H1 (cell line): ENCODE measurements at regions not wholly inside any gene's neighbourhood (a gene's known extent, or its start where the extent isn't known, plus 50 kb on each side); places are given as distances from the start of the nearest gene placed in this dataset.

Experiments used
- CTCF ChIA-PET: fragments of 300-600 bp; sonication (Branson Sonifier 250); formaldehyde crosslinking; loops from one replicate; lab custom pipeline; 2021; ENCODE audit not compliant: partially characterized antibody; lab: Charles Lee
- POLR2A ChIA-PET: fragments of 300-600 bp; sonication (Branson Sonifier 250); formaldehyde crosslinking; loops from one replicate; lab custom pipeline; 2021; ENCODE audit warnings: inconsistent platforms; ENCODE audit not compliant: partially characterized antibody; lab: Charles Lee
- DNase-seq, 2 experiments: peaks; one replicate each; pipeline versions ENCODE4 v3.0.0 to v3.0.0-alpha.2; 2010 to 2022; ENCODE audit warnings: low spot score in 2 of 2, low read depth in 1 of 2, mixed read lengths in 1 of 2
- FAIRE-seq: peaks from 2 replicates; lab custom pipeline; 2011; peaks lifted over from hg19 to GRCh38; lab: Jason Lieb, UNC
- H2AFZ ChIP-seq: 2 replicates; pipeline ENCODE4 v1.8.1; 2012; ENCODE audit warnings: low read length, inconsistent platforms
- H2AK5ac ChIP-seq: 2 replicates; pipeline ENCODE4 v1.6.1; 2013; ENCODE audit warnings: low read depth, low read length
- H2BK120ac ChIP-seq: replicated peaks from 2 replicates; pipeline ENCODE3; 2013; ENCODE audit warnings: low read depth, low read length, inconsistent platforms
- H2BK12ac ChIP-seq: 2 replicates; pipeline ENCODE4 v1.6.1; 2013; ENCODE audit warnings: low read depth, low read length
- H2BK15ac ChIP-seq: 2 replicates; pipeline ENCODE4 v1.6.1; 2013; ENCODE audit warnings: low read length
- H2BK20ac ChIP-seq: 2 replicates; pipeline ENCODE4 v1.6.1; 2013; ENCODE audit warnings: low read length
- H2BK5ac ChIP-seq: 2 replicates; pipeline ENCODE4 v1.6.1; 2013; ENCODE audit warnings: low read depth, low read length
- H3K14ac ChIP-seq: 2 replicates; pipeline ENCODE4 v1.6.1; 2013; ENCODE audit warnings: inconsistent platforms; ENCODE audit not compliant: insufficient read length
- H3K18ac ChIP-seq: 2 replicates; pipeline ENCODE4 v1.6.1; 2013; ENCODE audit warnings: low read length; ENCODE audit errors: extremely low read depth
- H3K23ac ChIP-seq: 2 replicates; pipeline ENCODE4 v1.6.1; 2013; ENCODE audit warnings: inconsistent platforms; ENCODE audit not compliant: insufficient read length
- H3K23me2 ChIP-seq: 2 replicates; pipeline ENCODE4 v1.6.1; 2013; ENCODE audit warnings: low read depth, low read length
- H3K27ac ChIP-seq: 2 replicates; pipeline ENCODE4 v1.6.1; 2011; ENCODE audit warnings: low read depth, low read length, inconsistent platforms
- H3K27me3 ChIP-seq, 4 experiments: replicated peaks in 1 of 4; 1 replicate in 1 of 4; 2 replicates in 3 of 4; pipeline versions ENCODE4 v1.6.1 to v1.8.1; 2011 to 2013; ENCODE audit warnings: low read length in 3 of 4, mild to moderate bottlenecking in 3 of 4, inconsistent platforms in 2 of 4, mixed read lengths in 2 of 4, moderate library complexity in 1 of 4; ENCODE audit not compliant: control insufficient read depth in 3 of 4, insufficient read depth in 3 of 4; ENCODE audit errors: extremely low read depth in 1 of 4
- H3K36me3 ChIP-seq, 4 experiments: 2 replicates each; pipeline versions ENCODE4 v1.6.1 to v1.8.1; 2011 to 2013; ENCODE audit warnings: mild to moderate bottlenecking in 4 of 4, low read length in 3 of 4, moderate library complexity in 2 of 4, control low read depth in 1 of 4, inconsistent platforms in 1 of 4; ENCODE audit not compliant: insufficient read depth in 4 of 4, control insufficient read depth in 2 of 4
- H3K4ac ChIP-seq: replicated peaks from 2 replicates; pipeline ENCODE3; 2013; ENCODE audit warnings: low read length, low read depth, mixed read lengths, inconsistent platforms; ENCODE audit not compliant: insufficient read length
- H3K4me1 ChIP-seq, 4 experiments: replicated peaks in 1 of 4; 1 replicate in 1 of 4; 2 replicates in 3 of 4; pipeline versions ENCODE4 v1.6.1 to v1.8.1; 2011 to 2013; ENCODE audit warnings: low read length in 3 of 4, inconsistent platforms in 2 of 4, mixed read lengths in 1 of 4; ENCODE audit not compliant: insufficient read depth in 4 of 4, control insufficient read depth in 3 of 4
- H3K4me2 ChIP-seq, 2 experiments: 2 replicates each; pipeline versions ENCODE4 v1.6.1 to v1.8.1; 2011 to 2013; ENCODE audit warnings: low read depth in 2 of 2, low read length in 2 of 2, control low read depth in 1 of 2, inconsistent platforms in 1 of 2, mild to moderate bottlenecking in 1 of 2; ENCODE audit not compliant: insufficient read depth in 1 of 2
- H3K4me3 ChIP-seq, 4 experiments: fragments of 200-600, 300-600 bp in 1 of 4; sonication (generic), shearing (Covaris generic), sonication (Bioruptor Twin) in 1 of 4; 2 replicates each; pipeline versions ENCODE4 v1.5.1 to v1.8.1; 2011 to 2016; ENCODE audit warnings: low read length in 4 of 4, low read depth in 3 of 4, control low read depth in 2 of 4, inconsistent platforms in 2 of 4, mild to moderate bottlenecking in 2 of 4, mixed read lengths in 1 of 4, moderate library complexity in 1 of 4; ENCODE audit not compliant: insufficient read depth in 2 of 4; ENCODE audit errors: extremely low read depth in 1 of 4
- H3K56ac ChIP-seq: replicated peaks from 2 replicates; pipeline ENCODE3; 2013; ENCODE audit warnings: low read depth, mild to moderate bottlenecking, mixed read lengths, low read length, inconsistent platforms; ENCODE audit not compliant: insufficient read length
- H3K79me1 ChIP-seq: 2 replicates; pipeline ENCODE4 v1.6.1; 2013; ENCODE audit warnings: low read depth, low read length, control low read depth
- H3K79me2 ChIP-seq, 2 experiments: 2 replicates each; pipeline versions ENCODE4 v1.6.1 to v1.8.1; 2012 to 2013; ENCODE audit warnings: low read length in 2 of 2, mild to moderate bottlenecking in 2 of 2, inconsistent platforms in 1 of 2; ENCODE audit not compliant: insufficient read depth in 2 of 2, control insufficient read depth in 1 of 2
- H3K9ac ChIP-seq, 4 experiments: replicated peaks in 1 of 4; 1 replicate in 1 of 4; 2 replicates in 3 of 4; pipeline versions ENCODE4 v1.6.1 to v1.8.1; 2011 to 2013; ENCODE audit warnings: low read depth in 3 of 4, low read length in 3 of 4, control low read depth in 2 of 4, mild to moderate bottlenecking in 2 of 4, moderate library complexity in 2 of 4, inconsistent platforms in 1 of 4; ENCODE audit errors: extremely low read depth in 1 of 4
- H3K9me3 ChIP-seq, 2 experiments: 2 replicates each; pipeline versions ENCODE4 v1.6.1 to v1.8.1; 2012 to 2013; ENCODE audit warnings: mild to moderate bottlenecking in 2 of 2, moderate library complexity in 2 of 2, control low read depth in 1 of 2, inconsistent platforms in 1 of 2, low read depth in 1 of 2, low read length in 1 of 2, mixed read lengths in 1 of 2; ENCODE audit not compliant: insufficient read depth in 2 of 2
- H4K20me1 ChIP-seq, 2 experiments: replicated peaks in 1 of 2; 2 replicates each; pipeline versions ENCODE3 to v1.8.1; 2011 to 2013; ENCODE audit warnings: inconsistent platforms in 2 of 2, low read length in 2 of 2, mild to moderate bottlenecking in 1 of 2; ENCODE audit not compliant: insufficient read depth in 2 of 2, control insufficient read depth in 1 of 2
- H4K5ac ChIP-seq: 2 replicates; pipeline ENCODE4 v1.6.1; 2013; ENCODE audit warnings: low read length, low read depth, mixed read lengths, inconsistent platforms; ENCODE audit not compliant: insufficient read length
- H4K8ac ChIP-seq: 2 replicates; pipeline ENCODE4 v1.8.0; 2013; ENCODE audit warnings: mild to moderate bottlenecking, moderate library complexity, low read length, inconsistent platforms; ENCODE audit not compliant: insufficient read depth; ENCODE audit errors: extremely low read depth
- H4K91ac ChIP-seq: replicated peaks from 2 replicates; pipeline ENCODE3; 2013; ENCODE audit warnings: low read length, mixed read lengths, inconsistent platforms; ENCODE audit not compliant: insufficient read length
- ASH2L ChIP-seq: fragments of 200-600, 300-600 bp; sonication (generic); IDR thresholded peaks from one replicate; pipeline ENCODE4 v1.7.1; 2017; ENCODE audit warnings: low read length
- BACH1 ChIP-seq: IDR thresholded peaks from 2 replicates; pipeline ENCODE4 v1.6.1; 2012; ENCODE audit warnings: low read length, improper control_type of control experiment
- CHD2 ChIP-seq: IDR thresholded peaks from 2 replicates; pipeline ENCODE4 v1.6.1; 2012; ENCODE audit warnings: low read length, improper control_type of control experiment
- CTCF ChIP-seq, 3 experiments: IDR thresholded peaks; 1 replicate in 2 of 3; 2 replicates in 1 of 3; pipeline versions ENCODE4 v1.5.1 to v1.6.1; 2011; ENCODE audit warnings: low read length in 3 of 3, mild to moderate bottlenecking in 3 of 3, inconsistent platforms in 2 of 3, low read depth in 1 of 3, moderate library complexity in 1 of 3; ENCODE audit not compliant: insufficient read depth in 1 of 3; ENCODE audit errors: control extremely low read depth in 1 of 3
- E2F6 ChIP-seq: IDR thresholded peaks from 2 replicates; pipeline ENCODE4 v1.6.1; 2012; ENCODE audit warnings: inconsistent platforms
- EGR1 ChIP-seq: IDR thresholded peaks from 2 replicates; pipeline ENCODE4 v1.6.1; 2011; ENCODE audit warnings: low read depth, low read length, borderline replicate concordance
- HDAC2 ChIP-seq, 2 experiments: fragments of 300-600 bp in 1 of 2; sonication (generic) in 1 of 2; IDR thresholded peaks; 2 replicates each; pipeline ENCODE4 v1.6.1; 2011 to 2012; ENCODE audit warnings: low read depth in 2 of 2, low read length in 2 of 2, mild to moderate bottlenecking in 2 of 2, moderate library complexity in 2 of 2, borderline replicate concordance in 1 of 2, inconsistent platforms in 1 of 2
- POLR2AphosphoS5 ChIP-seq: IDR thresholded peaks from 2 replicates; pipeline ENCODE4 v1.6.1; 2011; ENCODE audit warnings: low read depth, low read length
- RAD21 ChIP-seq, 2 experiments: IDR thresholded peaks in 1 of 2; conservative IDR thresholded peaks in 1 of 2; 2 replicates each; pipeline ENCODE4 v1.6.1; 2011; ENCODE audit warnings: low read depth in 2 of 2, low read length in 2 of 2, improper control_type of control experiment in 1 of 2, inconsistent platforms in 1 of 2, mild to moderate bottlenecking in 1 of 2, moderate library complexity in 1 of 2
- SP2 ChIP-seq: IDR thresholded peaks from 2 replicates; pipeline ENCODE4 v1.6.1; 2012; ENCODE audit warnings: mild to moderate bottlenecking, low read length, inconsistent platforms
- TEAD4 ChIP-seq: IDR thresholded peaks from 2 replicates; pipeline ENCODE4 v1.6.1; 2012; ENCODE audit warnings: low read depth, low read length, inconsistent platforms, mixed read lengths
- YY1 ChIP-seq: IDR thresholded peaks from 2 replicates; pipeline ENCODE4 v1.6.1; 2011; ENCODE audit warnings: low read depth, mild to moderate bottlenecking, low read length
- WGBS, 2 experiments: shearing (Covaris generic) in 1 of 2; methylation state at CpG; one replicate each; pipeline versions ENCODE4 v1.1.6 to v1.1.7; 2013 to 2015; ENCODE audit warnings: low lambda C conversion rate in 2 of 2, mixed read lengths in 2 of 2, inconsistent platforms in 1 of 2, low coverage in 1 of 2, missing lambda C conversion rate in 1 of 2; ENCODE audit not compliant: insufficient replicate concordance in 2 of 2, insufficient coverage in 1 of 2, insufficient read length in 1 of 2; ENCODE audit errors: extremely low coverage in 1 of 2, missing lambda C conversion rate in 1 of 2; 5-methylcytosine and 5-hydroxymethylcytosine counted together

- no peak overlapping the region for H3K23ac ChIP-seq
- H4K91ac ChIP-seq: no peak overlapping the region
- H4K5ac ChIP-seq: no peak overlapping the region
- no peaks in the 10 kb centered on the region for H3K79me2 ChIP-seq
- FAIRE-seq (no peak), DNase-seq (no peak)
- H4K20me1 ChIP-seq: no peaks in the 10 kb centered on the region
- no peak overlapping the region for H3K9ac ChIP-seq
- peaks cover 2% of the 10 kb centered on the region; the same call in 1 of the 2 replicates for H3K23me2 ChIP-seq
- no peak overlapping the region for H3K18ac ChIP-seq
- H3K4me3 ChIP-seq: no peak overlapping the region
- H3K27ac ChIP-seq: no peak overlapping the region
- H3K4me1 ChIP-seq: no peaks in the 10 kb centered on the region
- 92% methylated on average over 2 of the region's 2 CpGs; no CpG with 5 or more reads in 1 of the 2 experiments for WGBS, 2 experiments
- no peaks in the 10 kb centered on the region for H3K36me3 ChIP-seq
- H2BK20ac ChIP-seq: no peak overlapping the region
- H2AK5ac ChIP-seq: no peak overlapping the region
- H3K9me3 ChIP-seq: no peaks in the 10 kb centered on the region
- no peak overlapping the region for H2AFZ ChIP-seq
- H3K27me3 ChIP-seq: no peaks in the 10 kb centered on the region
- no peak overlapping the region for H2BK5ac ChIP-seq
- no peak overlapping the region for H4K8ac ChIP-seq
- H3K14ac ChIP-seq: no peak overlapping the region
- no peak overlapping the region for H2BK12ac ChIP-seq
- POLR2A ChIA-PET: no interaction called here
- no peak overlapping the region for H3K56ac ChIP-seq
- H3K4ac ChIP-seq: no peak overlapping the region
- no peak overlapping the region for H2BK120ac ChIP-seq
- no peaks in the 10 kb centered on the region for H3K79me1 ChIP-seq
- H2BK15ac ChIP-seq: no peak overlapping the region
- CTCF ChIA-PET: no interaction called here
- no peak overlapping the region for H3K4me2 ChIP-seq
- TF ChIP-seq BACH1: no peak
- TF ChIP-seq RAD21 (IDR thresholded peaks at IDR 0.05 in 1 of 2, conservative IDR thresholded peaks at IDR 0.05 in 1 of 2; ENCODE audit: low read depth in 2 of 2, low read length in 2 of 2): no peak
- TF ChIP-seq TEAD4: no peak
- no peak for TF ChIP-seq POLR2AphosphoS5
- TF ChIP-seq YY1: no peak
- no peak for TF ChIP-seq HDAC2 (IDR thresholded peaks at IDR 0.05; ENCODE audit: borderline replicate concordance in 1 of 2, low read depth in 2 of 2, low read length in 2 of 2)
- TF ChIP-seq CHD2: no peak
- no peak for TF ChIP-seq SP2
- no peak for TF ChIP-seq CTCF (IDR thresholded peaks at IDR 0.05; ENCODE audit: control extremely low read depth in 1 of 3, insufficient read depth in 1 of 3, low read depth in 1 of 3, low read length in 3 of 3)
- TF ChIP-seq ASH2L: no peak
- TF ChIP-seq EGR1: no peak
- TF ChIP-seq E2F6: no peak
Observed at GRCh38 chr21:19830446-19830845, 1167.8 kb upstream of the NCAM2 start.
